Activated T-cell treated with anti-CD3 and anti-CD28 coated beads, Interleukin-2, amount 50 U/mL, for 48 hours (primary cell): ENCODE measurements at regions not wholly inside any gene's neighbourhood (a gene's known extent, or its start where the extent isn't known, plus 50 kb on each side); places are given as distances from the start of the nearest gene placed in this dataset.

Experiments used
- DNase-seq, 2 experiments: peaks; one replicate each; pipeline ENCODE4 v3.0.0-alpha.2; 2020

DNA sequence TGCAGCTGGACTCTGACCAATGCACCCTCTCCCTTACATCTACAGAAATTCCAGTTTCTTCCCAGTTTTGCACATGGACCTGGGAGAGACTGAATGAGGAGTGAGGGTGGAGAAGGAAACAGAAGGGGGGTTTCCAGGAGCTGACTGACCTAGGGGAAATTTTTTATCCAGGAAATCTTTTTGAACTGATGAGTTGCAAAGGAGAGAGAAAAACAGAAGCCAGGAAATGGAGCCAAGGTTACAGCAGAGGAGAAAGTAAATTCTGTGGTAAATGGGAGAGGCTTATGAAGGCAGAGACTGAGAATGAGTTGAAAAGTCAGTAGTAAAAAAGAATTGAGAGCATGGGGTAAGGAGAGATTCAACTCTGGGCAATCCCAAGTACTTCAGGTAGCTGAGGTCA lies 192.8 kb downstream of the SMIM20 start:
- DNase-seq, result no peak

DNA sequence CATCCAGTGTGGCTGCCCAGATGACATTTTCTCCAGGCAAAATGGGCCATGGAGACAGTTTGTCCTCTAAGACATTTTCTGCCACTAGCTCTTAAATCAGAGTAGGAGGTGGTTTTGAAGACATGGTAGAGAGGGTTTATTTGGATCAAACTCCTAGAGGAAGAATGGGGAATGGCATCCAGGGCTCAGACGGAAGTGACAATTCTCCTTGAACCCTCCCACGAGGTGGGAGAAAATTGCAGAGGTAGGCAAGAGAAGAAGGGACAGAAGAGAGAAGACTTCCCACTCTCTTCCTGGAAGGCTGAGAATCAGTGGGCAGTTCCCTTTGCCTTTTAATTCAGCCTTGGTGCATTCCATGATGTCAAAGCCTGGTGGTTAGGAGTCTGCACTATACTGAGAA lies 194.0 kb downstream of the SMIM20 start:
- DNase-seq, result no peak

DNA sequence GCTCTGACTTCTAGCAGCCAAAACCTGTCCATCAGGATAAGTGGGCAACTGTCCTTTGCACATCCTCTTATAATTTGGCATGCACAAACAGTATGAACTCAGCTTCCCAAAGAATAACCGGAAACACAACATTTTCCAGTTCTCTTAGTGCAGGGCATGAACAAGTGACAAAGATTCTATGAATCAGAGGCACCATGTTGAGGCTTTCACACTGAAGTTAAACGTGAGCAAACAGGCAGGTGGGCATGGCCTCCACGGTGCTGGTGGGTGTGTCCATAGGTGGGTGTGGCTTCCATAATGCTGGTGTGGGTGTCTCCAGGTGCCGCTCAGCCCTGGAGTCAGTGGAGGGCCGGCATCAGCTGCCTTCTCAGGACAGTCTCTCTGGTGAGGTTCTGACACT lies 196.5 kb downstream of the SMIM20 start:
- no peak for DNase-seq

DNA sequence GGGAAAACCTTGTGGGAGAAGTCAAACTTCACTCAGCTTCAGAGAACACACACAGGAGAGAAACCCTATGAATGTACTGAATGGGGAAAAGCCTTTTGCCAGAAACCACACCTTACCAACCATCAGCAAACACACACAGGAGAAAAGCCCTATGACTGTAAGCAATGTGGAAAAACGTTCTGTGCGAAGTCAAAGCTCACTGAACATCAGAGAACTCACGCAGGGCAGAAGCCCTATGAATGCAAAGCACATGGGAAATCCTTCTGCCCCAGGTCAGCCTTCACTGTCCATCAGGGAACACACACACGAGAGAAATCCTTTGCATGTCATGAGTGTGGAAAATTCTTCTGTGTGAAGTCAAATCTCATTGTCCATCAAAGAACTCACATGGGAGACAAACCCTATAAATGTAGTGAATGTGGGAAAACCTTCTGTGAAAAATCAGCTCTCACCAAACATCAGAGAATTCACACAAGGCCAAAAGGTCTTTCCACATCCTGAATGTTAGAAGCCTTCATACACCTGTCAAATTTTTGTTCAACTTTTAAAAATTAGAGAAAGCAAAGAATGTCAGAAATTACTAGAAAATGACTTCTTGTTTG lies 199.4 kb downstream of the SMIM20 start:
- DNase-seq, result no peak

DNA sequence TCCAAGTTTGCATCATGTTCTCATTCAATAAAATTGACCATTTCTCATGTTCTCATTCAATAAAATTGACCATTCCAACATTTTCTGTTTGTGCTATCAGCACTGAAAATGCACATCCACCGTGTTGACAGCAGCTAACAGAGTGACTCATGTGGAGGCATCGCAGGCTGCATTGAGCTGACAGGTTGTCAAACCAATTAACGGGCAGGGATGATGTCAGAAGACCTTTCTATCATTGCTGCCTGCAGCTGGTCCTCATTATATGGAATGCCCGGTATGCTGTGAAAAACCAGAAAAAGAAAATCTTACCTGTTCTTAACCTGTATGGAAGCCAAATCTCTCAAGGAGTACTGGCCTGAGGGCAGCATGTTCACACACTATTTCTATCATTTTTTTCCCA lies 202.0 kb downstream of the SMIM20 start:
- no peak for DNase-seq

DNA sequence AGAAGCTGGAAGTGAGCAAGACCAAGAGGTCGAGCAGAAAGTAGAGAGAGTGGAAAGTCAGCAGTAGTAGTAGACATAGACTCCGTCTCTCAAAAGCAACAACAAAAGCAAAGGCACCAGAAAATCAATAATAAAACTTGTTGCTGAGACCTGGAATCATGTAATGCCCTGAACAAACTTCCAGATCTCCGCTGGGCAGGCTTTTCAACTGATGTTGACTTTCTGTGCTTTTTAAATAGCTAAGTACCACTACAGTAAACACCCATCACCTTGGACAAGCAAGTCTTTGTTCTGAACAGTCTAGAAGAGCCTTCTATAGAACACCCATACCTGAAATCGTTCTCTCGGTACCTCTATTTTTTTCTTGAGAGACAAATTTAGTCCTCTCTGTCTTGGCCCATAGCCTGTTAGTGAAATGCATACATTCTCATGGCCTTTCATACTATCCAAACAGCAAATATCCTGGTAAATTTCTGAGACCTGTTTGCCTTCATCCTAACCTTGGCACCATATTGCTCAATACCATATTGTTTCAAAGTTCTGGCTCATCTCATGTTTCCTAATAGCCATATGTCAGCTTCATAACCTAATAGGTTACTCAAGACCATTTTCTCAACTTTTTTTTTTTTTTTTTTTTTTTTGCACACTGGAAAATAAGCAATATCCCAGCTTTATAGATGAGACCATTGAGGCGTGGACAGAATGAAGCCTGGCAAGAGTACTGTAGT lies 200.6 kb upstream of the RBPJ start:
- DNase-seq, result no peak

DNA sequence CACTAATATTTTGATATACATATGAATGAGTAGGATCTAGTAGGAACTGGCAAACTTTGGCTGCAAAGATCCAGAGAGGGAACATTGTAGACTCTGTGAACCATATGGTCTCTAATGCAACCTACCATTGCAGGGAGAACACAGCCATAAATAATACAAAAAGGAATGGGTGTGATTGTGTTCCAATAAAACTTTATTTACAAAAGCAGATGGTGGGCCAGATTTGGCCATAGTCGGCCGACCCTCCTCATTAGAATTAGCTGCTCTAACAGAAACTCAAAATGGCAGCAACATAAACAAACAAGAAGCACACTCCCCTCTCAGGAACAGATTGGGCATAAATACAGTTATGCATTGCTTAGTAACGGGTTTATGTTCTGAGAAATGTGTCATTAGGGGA lies 198.1 kb upstream of the RBPJ start:
- no peak for DNase-seq

DNA sequence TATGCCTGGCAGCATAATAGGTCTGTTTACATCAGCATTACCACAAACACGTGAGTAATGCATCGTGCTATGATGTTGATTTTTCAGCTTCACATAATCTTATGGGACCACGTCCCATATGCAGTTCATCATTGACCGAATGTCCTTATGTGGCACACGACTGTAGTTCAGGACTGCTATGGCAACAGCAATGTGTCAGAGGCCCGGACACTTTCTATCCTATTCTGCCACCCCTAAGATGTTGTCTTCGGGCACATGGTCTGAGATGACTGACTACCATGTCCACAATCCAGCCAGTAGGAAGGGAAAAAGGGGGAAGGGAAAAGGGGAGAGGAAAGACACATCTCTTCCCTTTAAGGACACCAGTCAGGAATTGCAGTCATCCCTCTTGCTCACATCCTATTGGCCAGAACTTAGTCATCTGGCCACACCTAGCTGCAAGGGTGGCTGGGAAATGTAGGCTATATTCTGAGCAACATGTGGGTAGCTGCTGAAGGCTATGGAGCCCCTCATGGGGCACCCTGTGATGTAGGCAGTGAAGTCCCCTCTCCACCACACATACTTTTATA lies 196.0 kb upstream of the RBPJ start:
- DNase-seq, result no peak

DNA sequence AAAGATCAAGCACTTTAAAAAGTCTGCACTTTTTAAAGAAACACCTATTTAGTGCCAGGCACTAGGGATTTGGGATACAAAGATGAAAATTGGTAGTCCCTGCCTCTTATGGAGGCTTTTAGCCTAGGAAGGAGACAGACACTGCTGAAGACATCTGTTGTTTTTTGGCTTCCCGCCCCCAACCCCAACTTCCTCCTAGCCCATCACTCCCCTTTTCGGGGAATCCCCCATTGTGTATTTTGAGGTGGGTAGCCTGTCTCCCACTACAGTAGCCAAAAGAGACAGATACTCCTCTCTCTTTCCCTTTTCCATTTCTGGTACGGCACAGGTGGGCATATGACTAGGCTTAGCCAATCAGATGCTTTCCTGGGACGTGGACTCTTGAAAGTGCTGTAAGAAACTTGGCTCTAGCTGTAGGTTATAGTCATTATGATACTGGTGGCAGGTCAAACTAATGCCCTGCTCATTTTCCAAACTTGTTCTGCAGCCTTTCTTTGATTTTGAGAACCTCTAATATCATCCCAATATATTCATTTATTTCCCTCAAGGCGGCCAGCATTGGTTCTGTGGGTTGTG lies 194.6 kb upstream of the RBPJ start:
- DNase-seq, result no peak

DNA sequence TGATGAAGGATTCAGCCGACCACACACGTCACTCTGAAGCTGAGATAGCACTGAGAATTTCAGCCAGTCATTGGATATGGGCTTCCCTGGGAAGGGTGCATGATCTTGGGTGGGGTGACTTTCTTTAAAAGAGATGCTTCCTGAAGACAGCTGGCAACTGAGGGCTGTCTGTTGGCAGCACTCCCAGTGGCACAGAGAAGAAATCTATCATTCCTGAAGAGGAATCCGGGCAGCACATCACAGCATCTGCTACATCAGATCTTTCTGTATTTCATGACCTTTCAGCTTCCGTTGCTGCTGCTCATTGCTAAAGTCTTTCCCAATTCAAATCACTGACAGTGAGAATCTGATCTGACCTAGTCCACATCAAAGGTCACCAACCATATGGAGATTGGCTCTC lies 193.8 kb upstream of the RBPJ start:
- no peak for DNase-seq

DNA sequence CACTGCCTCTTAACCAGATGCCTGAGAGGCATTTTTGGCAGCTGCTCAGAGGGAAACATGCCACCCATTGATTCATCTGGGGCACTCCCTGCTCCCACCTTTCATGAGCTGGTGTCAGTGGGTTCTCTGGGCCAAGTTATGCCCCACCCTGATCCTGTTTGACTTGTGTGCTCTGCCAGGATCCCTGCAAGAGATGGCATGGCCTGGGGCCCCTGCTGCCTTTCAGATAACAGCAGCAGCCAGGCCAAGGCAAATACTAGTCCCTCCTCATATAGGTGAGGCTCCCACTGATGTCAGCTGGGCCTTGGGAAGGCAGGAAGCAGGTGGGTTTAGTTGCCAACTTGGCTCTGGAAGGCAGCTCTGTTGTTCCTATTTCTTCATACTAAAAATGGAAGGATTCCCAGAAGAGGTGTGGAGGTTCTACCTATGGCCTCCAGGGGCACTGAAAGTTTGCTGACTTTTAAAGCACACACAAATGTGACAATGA lies 192.9 kb upstream of the RBPJ start:
- no peak for DNase-seq

DNA sequence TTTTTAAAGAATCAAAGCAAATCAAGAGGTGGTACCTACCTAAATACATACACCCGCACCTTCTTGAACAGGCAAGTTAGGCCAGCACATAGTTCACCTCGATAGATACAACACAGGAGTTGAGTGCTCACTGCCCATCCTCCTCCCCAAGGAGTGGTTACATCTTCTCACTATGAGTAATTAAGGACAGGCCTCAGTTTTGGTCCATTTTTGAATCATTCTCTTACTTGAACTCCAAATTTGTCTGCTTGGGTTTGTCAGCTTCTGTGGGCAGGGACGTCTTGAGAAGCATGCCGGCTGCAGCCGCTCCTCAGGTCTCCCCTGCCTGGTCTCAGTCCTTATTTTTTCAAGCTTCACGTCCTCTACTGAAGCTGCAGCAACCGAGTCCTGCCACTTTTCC lies 190.6 kb upstream of the RBPJ start:
- peak in 1 of 2 experiments; percentile 46 for DNase-seq

DNA sequence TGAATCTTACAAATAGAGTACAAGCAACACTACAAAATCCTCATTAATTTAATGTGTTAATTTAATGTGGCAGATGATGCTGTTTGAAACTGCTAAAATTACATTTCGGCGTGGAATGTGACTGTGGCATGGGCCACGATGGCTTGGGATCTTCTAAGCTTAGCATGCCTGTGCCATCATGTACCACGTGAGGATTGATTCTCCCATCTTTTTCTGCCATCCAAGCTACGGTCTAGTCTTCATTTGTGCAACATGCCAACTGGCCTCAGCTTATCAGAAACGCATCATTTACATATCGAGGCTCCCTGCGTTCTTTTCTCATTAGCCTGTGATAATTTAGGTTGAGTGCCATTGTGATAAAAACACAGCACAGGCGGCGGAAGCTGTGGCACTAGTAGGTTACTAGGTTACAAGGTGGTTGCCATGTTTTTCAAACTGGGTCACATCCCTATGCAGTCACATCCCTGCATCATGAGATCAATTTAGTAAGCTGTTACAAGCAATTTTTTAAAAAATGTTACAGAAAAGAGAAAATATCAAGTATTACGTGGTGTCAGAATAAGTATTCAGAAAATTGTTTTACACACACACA lies 189.9 kb upstream of the RBPJ start:
- no peak for DNase-seq

DNA sequence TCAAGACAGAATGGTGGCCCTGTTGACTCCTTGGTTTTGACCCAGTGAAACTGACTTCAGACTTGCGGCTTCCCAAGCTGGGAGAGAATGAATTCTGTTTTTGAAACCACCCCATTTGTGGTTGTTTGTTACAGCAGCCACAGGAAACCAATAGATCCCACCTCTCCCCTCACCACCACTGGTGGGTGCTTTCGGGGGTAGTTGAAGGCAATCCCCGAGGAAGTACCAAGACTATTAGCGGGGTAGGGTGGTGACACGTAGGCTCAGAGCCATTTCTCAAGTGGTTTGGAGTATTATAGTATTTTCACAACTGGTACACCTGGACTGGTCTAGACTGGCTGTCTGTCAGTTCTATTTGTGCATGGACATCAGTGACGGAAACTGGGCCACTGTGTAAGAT lies 189.1 kb upstream of the RBPJ start:
- peak in 1 of 2 experiments; percentile 53 for DNase-seq

DNA sequence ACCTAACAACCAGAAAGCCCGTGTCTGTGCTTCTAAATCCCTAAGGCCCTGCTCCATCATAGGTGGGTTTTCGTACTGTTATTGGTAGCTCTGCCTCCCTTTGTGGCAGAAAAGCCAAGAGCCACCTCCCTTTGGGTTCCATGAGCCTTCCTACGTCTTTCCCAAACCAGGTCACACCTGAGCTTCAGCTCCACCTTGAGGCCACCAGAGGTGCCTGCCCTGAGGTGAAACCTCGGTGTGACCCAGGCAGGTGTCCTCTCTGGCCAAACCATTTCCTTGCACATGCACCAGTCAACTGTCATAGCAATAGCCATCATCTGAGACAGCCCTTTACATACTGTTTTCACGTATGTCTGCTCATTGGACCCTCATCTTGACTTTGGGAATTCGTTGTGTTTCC lies 188.0 kb upstream of the RBPJ start:
- no peak for DNase-seq

DNA sequence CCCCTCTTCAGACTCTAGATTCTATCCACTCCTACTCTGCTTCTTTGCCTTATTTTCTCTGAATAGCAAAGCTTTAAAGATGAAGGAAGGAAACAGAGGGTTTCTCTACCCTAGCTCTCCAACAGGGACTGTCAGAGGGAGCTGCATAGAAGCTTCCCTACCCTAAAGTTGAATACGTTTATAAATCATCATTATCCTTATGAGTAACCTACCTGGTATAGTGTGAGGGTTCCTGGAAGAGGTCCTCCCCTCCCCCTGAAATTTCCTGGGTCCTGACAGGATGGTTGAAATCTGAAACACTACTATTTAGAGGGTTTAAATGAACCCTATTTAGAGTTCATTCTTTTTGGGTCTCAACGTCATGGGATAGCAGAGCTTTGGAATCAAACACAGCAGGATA lies 187.0 kb upstream of the RBPJ start:
- DNase-seq, result no peak

DNA sequence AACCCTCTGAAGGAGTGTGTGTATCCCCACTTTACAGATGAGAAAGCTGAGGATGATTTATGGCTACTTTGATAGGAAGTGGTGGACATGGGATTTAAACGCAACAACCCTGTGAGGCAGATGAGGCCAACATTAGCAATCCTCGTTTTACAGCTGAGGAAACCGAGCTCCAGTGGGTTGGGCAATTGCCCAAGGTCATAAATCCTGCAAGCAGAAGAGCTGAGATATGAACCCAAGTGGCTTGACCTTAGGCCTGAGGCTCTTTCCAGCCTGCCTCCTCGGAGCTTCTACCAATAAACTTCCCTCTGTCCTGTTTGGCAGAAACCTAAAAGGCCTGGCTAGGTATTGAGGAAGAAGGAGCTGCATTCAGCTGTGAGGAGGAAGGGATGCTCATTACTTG lies 185.5 kb upstream of the RBPJ start:
- DNase-seq, result no peak

DNA sequence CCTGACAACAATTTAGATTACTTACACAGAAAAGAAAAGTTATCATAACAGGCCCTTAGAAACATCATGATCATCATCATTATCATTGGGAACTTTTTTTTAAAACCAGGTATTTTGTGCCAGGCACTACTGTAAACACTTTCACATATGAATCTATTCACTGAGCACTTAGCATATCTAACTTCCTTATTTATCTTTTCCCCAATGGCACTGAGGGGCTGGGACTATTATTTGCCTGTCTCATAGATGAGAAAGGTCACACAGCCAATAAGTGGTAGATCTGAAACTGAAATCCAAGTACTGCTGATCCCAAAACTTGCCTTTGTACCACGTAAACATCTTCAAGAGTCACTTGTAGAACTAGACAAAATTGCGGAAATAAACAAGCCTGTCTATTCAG lies 184.2 kb upstream of the RBPJ start:
- DNase-seq, result no peak

DNA sequence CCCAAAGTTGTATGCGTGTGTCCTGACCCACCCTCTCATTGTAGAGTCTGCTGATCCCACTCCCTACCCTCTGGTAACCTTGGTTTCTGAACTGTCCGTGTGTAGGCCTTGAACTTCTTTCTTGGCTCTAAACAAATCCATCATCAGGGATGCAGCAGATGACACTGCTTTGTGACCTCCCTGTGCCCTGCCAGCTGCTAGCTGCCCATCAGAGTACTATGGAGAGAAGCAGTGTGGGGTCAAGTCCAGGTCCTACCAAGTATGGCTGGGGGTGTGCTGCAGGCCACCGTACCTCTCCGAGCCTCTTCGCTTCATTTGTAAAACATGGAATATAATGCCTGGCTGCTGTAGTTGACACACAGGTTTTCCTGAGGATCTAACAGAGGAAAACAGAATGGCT lies 183.5 kb upstream of the RBPJ start:
- no peak for DNase-seq

DNA sequence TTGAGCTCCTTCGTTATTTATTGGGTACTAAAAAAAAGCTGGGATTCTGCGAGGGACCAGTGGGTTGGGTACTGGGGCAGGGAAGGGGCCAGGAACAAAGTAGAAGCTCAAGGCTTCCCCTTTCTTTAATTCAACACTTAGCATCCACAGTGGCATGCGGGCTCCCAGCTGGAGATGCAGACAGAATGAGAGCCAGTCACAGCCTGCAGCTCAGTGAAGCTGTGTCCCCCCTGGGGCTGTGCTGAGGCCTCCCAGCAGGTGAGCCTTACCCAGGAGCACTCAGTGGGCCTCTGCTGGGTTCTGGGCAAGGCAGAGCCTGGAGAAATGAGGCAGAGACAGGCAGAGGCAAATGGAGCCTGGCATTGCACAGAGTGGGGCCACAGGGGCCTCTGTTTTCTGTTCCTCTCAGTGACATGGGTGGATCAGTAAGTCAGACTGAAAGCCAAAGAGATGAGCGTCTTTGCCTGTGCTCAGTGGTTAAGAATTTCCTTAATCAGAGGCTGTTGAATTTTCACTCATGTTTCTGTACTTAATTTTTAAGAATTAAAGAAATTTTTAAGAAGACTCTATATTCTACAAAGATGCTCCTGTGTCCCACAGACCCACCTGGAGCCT lies 181.4 kb upstream of the RBPJ start:
- peak in 1 of 2 experiments; percentile 39 for DNase-seq

DNA sequence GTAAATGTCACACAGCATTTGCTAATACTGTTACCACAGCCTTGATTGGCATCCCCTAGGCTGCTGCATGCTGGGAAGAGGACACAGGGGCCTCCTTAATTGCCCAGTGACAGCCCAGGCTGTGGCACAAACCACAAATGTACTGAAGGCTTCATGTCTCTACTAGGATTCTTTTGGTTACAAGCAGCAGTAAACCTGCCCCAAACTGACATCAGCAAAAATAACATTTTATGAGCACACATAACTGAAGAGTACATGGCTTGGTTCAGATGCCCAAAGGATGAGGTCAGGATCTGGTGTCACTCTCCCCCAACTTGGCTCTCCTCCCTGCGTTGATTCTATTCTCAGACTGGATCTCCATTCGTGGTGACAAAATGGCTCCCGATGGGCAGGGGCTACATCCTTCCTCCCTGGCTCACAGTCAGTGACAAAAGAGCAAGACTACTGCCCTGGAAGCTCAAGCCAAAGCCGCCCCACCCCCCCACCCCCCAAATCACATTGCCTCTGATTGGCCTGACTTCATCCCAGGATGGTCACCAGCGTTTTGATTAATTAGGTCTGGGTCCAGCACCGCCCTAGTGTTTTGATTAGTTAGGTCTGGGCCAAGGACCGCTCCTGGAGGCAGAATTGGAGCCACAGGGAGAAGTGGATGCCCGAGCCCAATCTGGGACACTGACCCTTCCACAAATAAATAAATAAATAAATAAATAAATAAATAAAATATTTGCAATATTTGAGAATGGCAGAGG lies 180.5 kb upstream of the RBPJ start:
- DNase-seq, result no peak

DNA sequence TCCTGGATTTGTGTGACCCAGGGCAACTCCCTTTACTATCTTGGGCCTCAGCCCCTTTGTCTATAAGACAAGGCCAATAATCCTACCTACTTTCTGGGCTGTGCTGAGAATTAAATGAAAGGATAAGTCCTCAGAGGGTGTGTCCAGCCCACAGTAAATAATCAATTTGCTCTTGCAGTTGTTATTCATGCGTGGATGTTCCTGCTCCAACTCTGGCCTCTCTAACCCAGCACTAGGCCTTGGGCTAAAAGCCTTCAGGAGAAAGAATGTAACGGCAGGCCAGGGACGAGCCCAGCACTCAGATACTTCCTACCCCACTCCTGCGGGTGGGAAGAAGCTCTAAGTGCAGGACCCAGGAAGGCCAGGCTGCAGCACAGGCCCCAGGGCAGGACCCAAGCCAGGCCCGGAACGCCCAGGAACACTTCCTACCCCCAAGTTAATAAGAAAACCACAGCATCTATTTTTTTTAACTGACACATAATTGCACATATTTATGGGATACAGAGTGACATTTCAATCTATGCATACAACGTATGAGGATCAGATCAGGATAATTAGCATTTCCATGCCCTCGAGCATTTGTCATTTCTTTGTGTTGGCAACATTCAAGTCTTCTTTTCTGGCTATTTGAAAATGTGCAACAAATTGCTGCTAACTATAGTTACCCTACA lies 179.6 kb upstream of the RBPJ start:
- DNase-seq, result no peak
